ENCODE measurements at regions not wholly inside any gene's neighbourhood (a gene's known extent, or its start where the extent isn't known, plus 50 kb on each side); places are given as distances from the start of the nearest gene placed in this dataset.
"Not testable (repeated sequence)": the region's sequence is repeated elsewhere in the genome, so short reads cannot be mapped to it uniquely, and the experiment has no call there.

GRCh38 chr12:90456248-90456647, 498.7 kb downstream of the CCER1 start:
- no peaks in the 10 kb centered on the region for H3K4me1 Mint-ChIP-seq (ENCODE audit: low read depth)
- H3K4me3 Mint-ChIP-seq: no peak overlapping the region
- TF ChIP-seq CTCF (IDR thresholded peaks at IDR 0.05): no peak
- no peaks in the 10 kb centered on the region for H3K27me3 Mint-ChIP-seq (ENCODE audit: insufficient read depth)
- no peak for DNase-seq
- H3K9me3 Mint-ChIP-seq: peaks cover 14% of the 10 kb centered on the region
- H3K27ac Mint-ChIP-seq: no peak overlapping the region
- no peaks in the 10 kb centered on the region for H3K36me3 Mint-ChIP-seq (ENCODE audit: low read depth)

GRCh38 chr12:90455756-90456155, 499.2 kb downstream of the CCER1 start:
- no peak for DNase-seq
- Mint-ChIP-seq H3K36me3 (ENCODE audit: low read depth) (no peaks in the 10 kb centered on the region), H3K9me3 (peaks cover 11% of the 10 kb centered on the region), H3K4me3 (no peak overlapping the region), H3K4me1 (ENCODE audit: low read depth) (no peaks in the 10 kb centered on the region), H3K27ac (no peak overlapping the region), H3K27me3 (ENCODE audit: insufficient read depth) (no peaks in the 10 kb centered on the region)
- TF ChIP-seq CTCF (IDR thresholded peaks at IDR 0.05): no peak

GRCh38 chr12:90449611-90450010, 505.4 kb downstream of the CCER1 start:
- DNase-seq: no peak
- H3K36me3 Mint-ChIP-seq (ENCODE audit: low read depth): no peaks in the 10 kb centered on the region
- no peak overlapping the region for H3K27ac Mint-ChIP-seq
- no peak for TF ChIP-seq CTCF (IDR thresholded peaks at IDR 0.05)
- no peaks in the 10 kb centered on the region for H3K4me1 Mint-ChIP-seq (ENCODE audit: low read depth)
- H3K9me3 Mint-ChIP-seq: peaks cover 24% of the 10 kb centered on the region
- peaks cover 5% of the 10 kb centered on the region; the same call in 1 of the 2 replicates for H3K27me3 Mint-ChIP-seq (ENCODE audit: insufficient read depth)
- H3K4me3 Mint-ChIP-seq: no peak overlapping the region

GRCh38 chr12:90443466-90443865, 511.5 kb downstream of the CCER1 start:
- H3K27me3 Mint-ChIP-seq (ENCODE audit: insufficient read depth); H3K4me3 Mint-ChIP-seq; DNase-seq; H3K4me1 Mint-ChIP-seq (ENCODE audit: low read depth); H3K27ac Mint-ChIP-seq; H3K36me3 Mint-ChIP-seq (ENCODE audit: low read depth): not testable (repeated sequence)
- H3K9me3 Mint-ChIP-seq: peaks cover 27% of the 10 kb centered on the region

- Mint-ChIP-seq H3K27me3 (ENCODE audit: insufficient read depth) (no peaks in the 10 kb centered on the region), H3K4me1 (ENCODE audit: low read depth) (no peaks in the 10 kb centered on the region), H3K4me3 (no peak overlapping the region), H3K36me3 (ENCODE audit: low read depth) (no peaks in the 10 kb centered on the region; the same call in 1 of the 2 replicates), H3K27ac (no peak overlapping the region), H3K9me3 (peaks cover 23% of the 10 kb centered on the region)
- TF ChIP-seq CTCF (IDR thresholded peaks at IDR 0.05): no peak
- DNase-seq: no peak
Measured at GRCh38 chr12:90441431-90441830, 513.5 kb downstream of the CCER1 start.

GRCh38 chr12:90428881-90429280, 526.1 kb downstream of the CCER1 start:
- Mint-ChIP-seq H3K27me3 (ENCODE audit: insufficient read depth) (no peaks in the 10 kb centered on the region), H3K27ac (no peak overlapping the region), H3K4me1 (ENCODE audit: low read depth) (no peaks in the 10 kb centered on the region), H3K4me3 (no peak overlapping the region), H3K36me3 (ENCODE audit: low read depth) (no peaks in the 10 kb centered on the region), H3K9me3 (peaks cover 6% of the 10 kb centered on the region)
- DNase-seq: no peak
- no peak for TF ChIP-seq CTCF (IDR thresholded peaks at IDR 0.05)
